ENCODE measurements at regions not wholly inside any gene's neighbourhood (a gene's known extent, or its start where the extent isn't known, plus 50 kb on each side); places are given as distances from the start of the nearest gene placed in this dataset.
"Not testable (repeated sequence)": the region's sequence is repeated elsewhere in the genome, so short reads cannot be mapped to it uniquely, and the experiment has no call there.

DNA sequence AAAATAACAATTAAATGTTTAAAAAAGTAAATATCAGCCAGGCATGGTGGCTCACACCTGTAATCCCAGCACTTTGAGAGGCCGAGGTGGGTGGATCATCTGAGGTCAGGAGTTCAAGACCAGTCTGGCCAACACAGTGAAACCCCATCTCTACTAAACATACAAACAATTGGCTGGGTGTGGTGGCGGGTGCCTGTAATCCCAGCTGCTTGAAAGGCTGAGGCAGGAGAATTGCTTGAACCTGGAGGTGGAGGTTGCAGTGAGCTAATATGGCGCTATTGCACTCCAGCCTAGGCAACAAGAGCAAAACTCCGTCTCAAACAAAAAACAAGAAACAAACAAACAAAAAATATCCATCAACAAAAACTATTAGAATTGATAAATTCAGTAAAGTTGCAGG is 77.5 kb downstream of the SNX5 start:
- not testable (repeated sequence) for H3K9me3 Mint-ChIP-seq; H3K27ac Mint-ChIP-seq; DNase-seq; H3K4me3 Mint-ChIP-seq; H3K4me1 Mint-ChIP-seq (ENCODE audit: low read depth); H3K36me3 Mint-ChIP-seq (ENCODE audit: low read depth)
- H3K27me3 Mint-ChIP-seq = peaks cover 23% of the 10 kb centered on the region

DNA sequence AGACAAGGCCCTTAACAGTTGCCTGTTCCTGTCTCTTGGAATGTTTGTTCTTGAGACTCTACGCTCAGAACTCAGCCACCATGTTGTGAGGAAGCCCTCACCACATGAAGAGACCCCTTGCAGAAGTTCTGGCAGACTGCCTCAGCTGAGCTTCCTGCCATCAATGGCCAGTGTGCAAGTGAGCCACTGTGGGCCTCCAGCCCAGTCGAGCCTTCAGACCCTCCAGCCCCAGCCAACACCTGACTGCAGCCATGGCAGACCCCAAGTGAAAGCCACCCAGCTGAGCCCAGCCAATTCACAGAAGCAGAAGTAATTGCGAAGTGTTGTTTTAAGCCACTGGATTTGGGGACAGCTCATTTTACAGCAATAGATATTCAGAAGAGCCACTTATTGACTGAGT is 78.3 kb downstream of the SNX5 start:
- H3K36me3 Mint-ChIP-seq (ENCODE audit: low read depth) = no peaks in the 10 kb centered on the region
- peaks cover 16% of the 10 kb centered on the region for H3K27me3 Mint-ChIP-seq
- H3K4me1 Mint-ChIP-seq (ENCODE audit: low read depth) = peaks cover 1% of the 10 kb centered on the region
- H3K4me3 Mint-ChIP-seq = no peak overlapping the region
- no peak for DNase-seq
- peaks cover 8% of the 10 kb centered on the region for H3K9me3 Mint-ChIP-seq
- H3K27ac Mint-ChIP-seq = no peak overlapping the region

DNA sequence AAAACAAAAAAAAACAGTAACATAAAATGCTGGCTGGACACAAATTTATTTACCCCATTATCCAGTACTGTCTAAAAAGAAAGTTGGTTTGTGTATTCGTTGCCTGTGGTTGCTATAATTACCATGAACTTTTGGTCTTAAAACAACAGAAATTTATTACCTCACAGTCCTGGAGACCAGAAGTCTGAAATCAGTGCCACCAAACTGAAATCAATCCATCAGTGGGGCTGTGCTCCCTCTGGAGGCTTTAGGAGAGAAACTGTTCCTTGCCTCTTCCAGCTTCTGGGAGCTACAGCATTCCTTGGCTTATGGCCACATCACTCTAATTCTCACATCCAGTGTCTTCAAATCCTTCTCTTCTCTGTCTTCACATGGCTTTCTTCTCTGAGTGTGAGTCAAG is 79.4 kb downstream of the SNX5 start:
- Mint-ChIP-seq H3K27ac (no peak overlapping the region), H3K4me3 (no peak overlapping the region), H3K4me1 (ENCODE audit: low read depth) (no peaks in the 10 kb centered on the region), H3K9me3 (peaks cover 8% of the 10 kb centered on the region), H3K36me3 (ENCODE audit: low read depth) (no peaks in the 10 kb centered on the region), H3K27me3 (peaks cover 15% of the 10 kb centered on the region)
- DNase-seq = no peak

DNA sequence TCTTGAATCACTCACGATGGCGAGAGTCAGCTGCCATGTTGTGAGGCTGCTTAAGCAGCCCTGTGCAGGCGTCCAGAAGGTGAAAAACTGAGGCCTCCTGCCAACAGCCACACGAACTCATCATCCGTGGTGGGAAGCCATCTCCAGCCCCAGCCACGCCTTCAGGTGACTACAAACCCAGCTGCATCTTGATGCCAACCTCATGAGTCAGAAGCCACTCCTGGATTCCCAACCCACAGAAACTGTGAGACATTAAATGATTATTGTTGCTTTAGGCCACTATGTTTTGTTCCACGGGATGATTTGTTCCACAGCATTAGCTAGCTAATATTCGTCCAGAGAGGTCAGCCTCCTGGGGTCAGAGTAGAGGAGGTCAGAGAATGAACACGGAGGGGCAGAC is 80.5 kb downstream of the SNX5 start:
- Mint-ChIP-seq H3K27me3 (peaks cover 18% of the 10 kb centered on the region), H3K4me3 (no peak overlapping the region), H3K4me1 (ENCODE audit: low read depth) (no peaks in the 10 kb centered on the region), H3K9me3 (peaks cover 8% of the 10 kb centered on the region), H3K27ac (no peak overlapping the region), H3K36me3 (ENCODE audit: low read depth) (no peaks in the 10 kb centered on the region)
- no peak for DNase-seq

DNA sequence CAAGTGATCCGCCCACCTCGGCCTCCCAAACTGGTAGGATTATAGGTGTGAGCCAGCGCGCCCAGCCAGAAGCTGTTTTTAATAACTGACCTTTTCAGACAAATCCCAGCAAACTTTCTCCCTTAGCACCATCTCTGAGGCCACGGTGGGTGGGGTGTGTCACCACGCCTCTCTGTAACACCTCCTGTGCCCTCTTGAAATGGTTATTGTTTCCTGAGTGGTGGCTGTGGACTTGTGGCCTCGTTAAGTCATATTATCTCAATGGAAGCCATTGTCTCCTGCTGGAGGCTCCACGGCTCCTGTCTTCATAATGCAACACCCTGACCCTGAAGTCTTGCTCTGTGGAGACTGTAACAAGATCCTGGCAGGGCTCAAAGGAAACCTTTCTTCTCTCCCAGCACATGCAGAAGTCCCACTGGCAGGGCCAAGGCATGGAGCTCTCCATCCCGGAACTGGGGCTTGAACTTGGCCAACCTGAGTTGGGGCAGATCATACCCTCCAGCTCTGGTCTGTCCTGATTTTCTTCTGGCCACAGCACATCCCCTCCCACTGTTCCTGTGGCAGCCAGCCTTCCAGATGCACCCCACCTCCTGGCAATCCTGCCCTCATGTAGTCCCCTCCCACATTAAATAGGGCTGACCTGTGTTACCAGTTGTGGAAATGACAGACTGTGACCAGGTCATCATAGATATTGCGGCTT is 81.1 kb downstream of the SNX5 start:
- Mint-ChIP-seq H3K36me3 (ENCODE audit: low read depth) (no peaks in the 10 kb centered on the region), H3K4me3 (no peak overlapping the region), H3K4me1 (ENCODE audit: low read depth) (no peaks in the 10 kb centered on the region), H3K27ac (no peak overlapping the region), H3K27me3 (peaks cover 18% of the 10 kb centered on the region), H3K9me3 (peaks cover 8% of the 10 kb centered on the region)
- no peak for DNase-seq

DNA sequence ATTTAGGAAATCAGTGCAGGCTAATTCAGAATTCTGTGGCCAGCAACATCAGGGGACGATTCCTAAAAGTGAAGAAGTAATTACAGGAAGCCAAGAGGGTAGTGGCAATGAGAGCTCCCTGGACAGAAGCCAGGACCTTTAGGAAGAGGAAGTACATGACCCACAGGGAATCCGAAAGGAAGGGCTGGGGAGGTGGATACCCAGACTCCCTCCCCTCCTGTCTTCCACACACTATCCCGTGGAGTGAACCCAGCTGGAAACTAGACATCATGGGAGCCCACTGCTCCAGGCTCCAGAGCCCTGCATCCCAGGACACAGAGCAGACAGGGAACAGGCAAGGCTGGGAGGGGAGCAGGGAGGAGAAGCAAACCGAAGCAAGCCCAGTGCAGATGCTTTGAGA is 83.0 kb downstream of the SNX5 start:
- no peak overlapping the region for H3K4me3 Mint-ChIP-seq
- DNase-seq = no peak
- no peaks in the 10 kb centered on the region for H3K36me3 Mint-ChIP-seq (ENCODE audit: low read depth)
- no peaks in the 10 kb centered on the region for H3K4me1 Mint-ChIP-seq (ENCODE audit: low read depth)
- H3K27ac Mint-ChIP-seq = no peak overlapping the region
- peaks cover 13% of the 10 kb centered on the region for H3K27me3 Mint-ChIP-seq
- H3K9me3 Mint-ChIP-seq = peaks cover 8% of the 10 kb centered on the region

DNA sequence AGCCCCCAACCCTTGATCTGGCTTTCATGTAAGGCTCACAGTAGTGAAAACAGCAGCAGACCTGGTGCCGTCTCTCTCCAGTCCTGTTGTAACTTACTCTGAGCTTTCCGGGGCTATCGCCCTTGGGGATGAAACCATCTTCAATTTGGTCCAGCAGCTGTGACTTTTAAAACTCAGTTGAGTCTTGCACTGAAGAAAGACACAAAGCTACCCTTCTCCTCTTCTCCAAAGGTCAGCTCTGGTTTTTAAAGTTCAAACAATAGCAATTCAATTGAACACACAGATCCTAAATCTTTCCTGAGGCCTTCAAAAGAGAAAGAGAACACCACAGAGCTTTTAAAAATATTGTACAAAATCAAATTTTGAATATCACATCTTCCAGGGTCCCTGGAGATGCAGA is 83.5 kb downstream of the SNX5 start:
- no peak for DNase-seq
- peaks cover 8% of the 10 kb centered on the region for H3K27me3 Mint-ChIP-seq
- no peaks in the 10 kb centered on the region for H3K36me3 Mint-ChIP-seq (ENCODE audit: low read depth)
- H3K27ac Mint-ChIP-seq = no peak overlapping the region
- H3K4me1 Mint-ChIP-seq (ENCODE audit: low read depth) = no peaks in the 10 kb centered on the region
- H3K9me3 Mint-ChIP-seq = peaks cover 3% of the 10 kb centered on the region
- no peak overlapping the region for H3K4me3 Mint-ChIP-seq

DNA sequence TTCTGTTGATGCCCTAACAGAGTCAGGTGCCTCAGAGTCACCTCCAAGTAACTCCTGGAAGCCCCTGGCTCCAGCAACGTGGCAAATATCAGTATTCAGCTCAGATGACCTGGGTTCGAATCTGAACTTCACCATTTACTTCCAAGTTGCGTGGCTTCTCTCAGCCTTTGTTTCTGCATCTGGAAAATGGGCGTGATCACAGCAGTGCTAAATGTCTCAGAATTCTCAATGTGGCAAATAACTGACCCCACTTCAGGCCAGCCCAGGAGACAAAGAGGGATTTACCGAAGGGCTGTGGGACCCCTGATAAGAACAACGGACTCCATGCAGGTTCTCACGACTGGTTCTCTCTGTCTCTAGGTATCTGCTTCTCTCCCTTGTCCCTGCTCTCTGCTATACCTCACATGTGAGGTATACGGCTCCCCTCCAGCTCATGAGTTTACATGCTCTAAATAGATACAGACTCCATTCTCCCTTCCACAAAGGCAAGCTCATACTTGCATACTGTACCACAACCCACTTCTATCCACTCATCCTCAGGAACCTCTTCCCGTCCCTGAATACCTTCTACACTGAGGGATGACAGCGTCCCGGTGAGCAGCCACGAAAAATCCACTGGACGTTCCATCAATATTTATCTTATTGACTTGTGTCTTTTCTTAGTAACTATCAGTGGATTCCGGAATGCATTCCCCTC is 84.1 kb downstream of the SNX5 start:
- Mint-ChIP-seq H3K27me3 (peaks cover 6% of the 10 kb centered on the region), H3K4me1 (ENCODE audit: low read depth) (no peaks in the 10 kb centered on the region), H3K9me3 (peaks cover 1% of the 10 kb centered on the region), H3K36me3 (ENCODE audit: low read depth) (no peaks in the 10 kb centered on the region), H3K4me3 (no peak overlapping the region), H3K27ac (no peak overlapping the region)
- no peak for DNase-seq

DNA sequence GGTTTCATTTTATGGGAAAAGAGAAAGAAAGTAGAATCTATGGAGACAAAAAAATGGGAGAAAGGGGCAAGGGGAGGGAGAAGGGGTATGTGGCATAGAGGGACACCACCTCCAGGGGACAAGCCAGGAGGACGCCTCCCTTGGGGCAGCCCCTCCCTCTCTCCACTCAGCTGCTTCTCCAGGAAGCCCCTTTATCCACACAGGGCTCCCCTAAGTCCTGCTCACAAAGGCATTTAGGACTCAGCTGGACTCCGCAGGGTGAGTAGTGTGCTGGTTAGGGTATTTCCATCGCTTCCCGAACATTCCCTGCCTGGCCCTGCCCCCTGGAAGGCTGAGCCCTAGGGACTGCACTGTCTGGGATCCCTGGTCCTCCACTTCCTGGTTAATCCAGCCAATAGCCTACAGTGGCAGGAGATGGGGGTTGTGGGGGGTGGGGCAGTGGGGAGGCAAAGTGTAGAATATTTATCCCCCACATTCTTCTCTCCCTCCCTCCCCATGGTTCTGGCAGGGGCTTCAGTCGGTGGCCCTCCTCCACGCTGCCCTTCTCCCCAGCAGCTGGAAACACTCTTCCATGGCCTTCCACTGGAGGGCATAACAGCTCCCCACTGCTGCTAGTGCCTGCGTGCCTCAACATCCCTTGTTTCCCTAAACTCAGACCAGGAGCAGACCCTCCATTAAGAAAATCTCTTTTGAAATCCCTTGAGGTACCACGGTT is 84.8 kb downstream of the SNX5 start:
- no peaks in the 10 kb centered on the region for H3K9me3 Mint-ChIP-seq
- no peak overlapping the region for H3K27ac Mint-ChIP-seq
- no peak for DNase-seq
- H3K4me3 Mint-ChIP-seq = no peak overlapping the region
- H3K27me3 Mint-ChIP-seq = peaks cover 4% of the 10 kb centered on the region
- H3K4me1 Mint-ChIP-seq (ENCODE audit: low read depth) = peaks cover 5% of the 10 kb centered on the region
- H3K36me3 Mint-ChIP-seq (ENCODE audit: low read depth) = no peaks in the 10 kb centered on the region

DNA sequence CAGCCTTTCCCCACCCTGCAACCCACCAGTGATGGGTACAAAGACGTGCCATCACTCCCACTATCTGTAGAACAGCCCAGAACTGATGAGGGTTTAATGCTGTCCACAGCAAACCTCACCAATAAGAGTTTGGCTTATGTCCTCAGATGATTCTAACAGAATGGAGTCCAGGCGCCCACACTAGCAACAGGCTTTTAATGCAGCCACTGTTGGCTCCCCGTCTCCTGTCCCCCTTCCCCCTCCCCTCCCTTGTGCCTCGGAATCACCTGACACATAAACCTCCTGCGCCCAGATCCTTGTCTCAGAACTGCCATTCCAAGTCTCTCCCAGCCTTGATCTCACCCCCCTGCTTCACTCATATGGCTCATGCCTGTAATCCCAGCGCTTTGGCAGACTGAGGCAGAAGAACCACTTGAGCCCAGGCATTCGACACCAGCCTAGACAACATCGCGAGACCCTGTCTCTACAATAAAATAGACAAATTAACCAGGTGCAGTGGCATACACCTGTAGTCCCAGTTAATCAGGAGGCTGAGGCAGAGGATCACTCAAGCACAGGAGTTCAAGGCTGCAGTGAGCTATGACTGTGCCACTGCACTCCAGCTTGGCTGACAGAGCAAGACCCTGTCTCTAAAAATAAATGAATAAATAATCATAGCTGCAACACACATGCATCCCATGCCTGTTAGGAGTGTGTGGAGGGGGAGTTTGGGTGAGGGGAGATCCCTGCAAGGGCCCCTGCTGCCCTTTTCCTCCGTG is 85.6 kb downstream of the SNX5 start:
- H3K4me3 Mint-ChIP-seq = no peak overlapping the region
- H3K4me1 Mint-ChIP-seq (ENCODE audit: low read depth) = peaks cover 12% of the 10 kb centered on the region
- no peak overlapping the region for H3K27ac Mint-ChIP-seq
- peaks cover 4% of the 10 kb centered on the region for H3K27me3 Mint-ChIP-seq
- H3K9me3 Mint-ChIP-seq = no peaks in the 10 kb centered on the region
- H3K36me3 Mint-ChIP-seq (ENCODE audit: low read depth) = no peaks in the 10 kb centered on the region
- no peak for DNase-seq

DNA sequence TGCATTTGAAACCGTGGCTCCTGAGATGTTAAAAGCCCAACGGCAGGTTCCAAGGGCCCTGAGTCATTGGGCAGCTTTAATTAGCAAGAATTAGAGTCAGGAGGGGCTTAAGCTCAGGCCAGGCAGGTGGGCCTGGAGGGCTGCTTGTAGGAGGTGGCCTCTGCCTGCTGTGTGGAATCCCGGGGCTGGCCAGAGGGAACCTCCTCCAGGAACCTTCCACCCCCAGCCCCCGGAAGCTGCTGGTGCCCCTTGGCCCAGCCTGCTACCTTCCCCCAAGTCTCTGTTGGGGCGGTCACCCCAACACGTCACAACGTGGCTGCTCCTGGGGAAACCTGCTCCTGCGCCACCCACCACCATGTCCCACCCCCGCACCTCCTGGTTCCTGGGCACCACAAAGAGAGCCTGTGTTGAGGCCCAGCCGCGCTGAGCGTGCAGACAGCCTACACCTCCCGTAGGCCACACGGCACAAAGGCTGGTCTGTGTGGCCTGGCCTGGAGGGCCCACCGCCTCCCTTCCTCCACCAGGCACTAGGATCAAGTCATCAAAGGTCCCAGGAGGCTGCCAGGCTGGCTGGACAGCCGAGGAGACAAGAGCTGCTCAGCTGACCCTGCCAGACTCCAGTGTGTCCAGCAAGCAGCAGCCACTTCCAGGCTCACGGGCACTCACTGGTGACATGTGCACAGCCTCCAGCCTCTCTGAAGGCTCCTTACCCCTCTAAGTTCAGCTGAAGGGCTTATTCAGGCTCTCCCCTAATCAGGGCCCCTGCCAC is 86.3 kb downstream of the SNX5 start:
- no peak for DNase-seq
- Mint-ChIP-seq H3K36me3 (ENCODE audit: low read depth) (no peaks in the 10 kb centered on the region), H3K27me3 (peaks cover 4% of the 10 kb centered on the region), H3K9me3 (no peaks in the 10 kb centered on the region), H3K4me3 (no peak overlapping the region), H3K27ac (no peak overlapping the region), H3K4me1 (ENCODE audit: low read depth) (peaks cover 12% of the 10 kb centered on the region)

DNA sequence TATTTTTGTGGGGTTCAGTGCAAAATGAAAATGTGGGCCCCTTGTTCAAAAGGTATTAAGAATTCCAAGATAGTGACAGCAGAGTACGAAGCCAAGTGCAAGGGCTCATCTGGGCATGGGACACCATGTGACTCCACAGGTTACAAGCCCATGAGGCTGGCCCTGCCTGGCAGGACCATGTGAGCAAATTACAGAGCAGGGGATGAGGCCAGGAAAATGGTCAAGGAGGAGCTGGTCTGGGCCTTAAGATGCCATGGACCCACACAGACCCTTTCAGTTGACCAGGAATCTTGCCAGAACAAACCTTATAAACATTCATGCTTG is 86.9 kb downstream of the SNX5 start:
- H3K4me3 Mint-ChIP-seq = no peak overlapping the region
- H3K4me1 Mint-ChIP-seq (ENCODE audit: low read depth) = peaks cover 12% of the 10 kb centered on the region
- no peaks in the 10 kb centered on the region for H3K9me3 Mint-ChIP-seq
- no peaks in the 10 kb centered on the region for H3K36me3 Mint-ChIP-seq (ENCODE audit: low read depth)
- H3K27ac Mint-ChIP-seq = no peak overlapping the region
- H3K27me3 Mint-ChIP-seq = peaks cover 4% of the 10 kb centered on the region
- DNase-seq = no peak

DNA sequence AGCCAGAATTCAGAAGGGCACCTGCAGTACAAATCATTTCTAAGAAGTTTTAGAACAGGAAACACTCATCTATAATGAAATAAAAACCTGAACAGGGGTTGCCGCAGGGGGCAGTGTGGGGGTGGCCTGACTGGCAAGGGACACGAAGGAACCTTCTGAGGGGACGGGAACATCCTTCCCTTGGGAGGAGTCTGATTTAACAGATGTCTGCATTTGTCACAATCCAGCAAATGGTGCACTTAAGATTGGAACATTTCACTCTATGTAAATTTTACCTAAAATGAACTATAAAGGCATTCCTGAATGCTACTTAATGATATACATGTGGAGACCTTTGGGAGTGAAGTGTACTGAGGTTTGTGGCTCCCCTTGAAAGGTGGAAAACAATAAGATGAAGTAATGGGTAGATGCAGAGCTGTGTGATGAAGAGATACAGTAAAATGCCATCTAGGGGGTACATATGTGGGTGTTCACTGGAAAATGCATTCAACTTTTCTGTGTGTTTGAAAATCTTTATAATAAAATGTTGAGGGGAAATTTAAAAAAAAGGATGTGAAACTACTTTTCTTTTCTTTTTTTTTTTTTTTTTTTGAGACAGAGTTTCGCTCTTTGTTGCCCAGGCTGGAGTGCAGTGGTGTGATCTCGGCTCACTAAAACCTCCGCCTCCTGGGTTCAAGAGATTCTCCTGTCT is 89.5 kb downstream of the SNX5 start:
- peaks cover 4% of the 10 kb centered on the region for H3K27me3 Mint-ChIP-seq
- no peaks in the 10 kb centered on the region for H3K36me3 Mint-ChIP-seq (ENCODE audit: low read depth)
- no peaks in the 10 kb centered on the region for H3K9me3 Mint-ChIP-seq
- H3K4me1 Mint-ChIP-seq (ENCODE audit: low read depth) = peaks cover 15% of the 10 kb centered on the region
- H3K27ac Mint-ChIP-seq = peak overlapping the region; percentile 15
- no peak overlapping the region for H3K4me3 Mint-ChIP-seq
- no peak for DNase-seq

Measured in activated T-cell treated with anti-CD3 and anti-CD28 coated beads, Interleukin-2, amount 50 U/mL, for 24 hours (primary cell).